WTC11 (cell line): ENCODE measurements at regions not wholly inside any gene's neighbourhood (a gene's known extent, or its start where the extent isn't known, plus 50 kb on each side); places are given as distances from the start of the nearest gene placed in this dataset.

Source experiments
- ATAC-seq: fragments of 200-7000 bp; cut with Tn5 transposase; 2 replicates; pipeline ENCODE4 v1.10.0; 2021; ENCODE audit warnings: mild to moderate bottlenecking, moderate library complexity
- CTCF ChIA-PET: fragments of 300-600 bp; sonication (Branson Sonifier 250); formaldehyde crosslinking; loops from one replicate; lab custom pipeline; 2021; ENCODE audit warnings: antibody characterized with exemption; lab: Charles Lee
- POLR2A ChIA-PET: fragments of 350-600 bp; sonication (Branson Sonifier 250); formaldehyde crosslinking; loops from one replicate; lab custom pipeline; 2021; ENCODE audit warnings: antibody characterized with exemption; lab: Charles Lee
- DNase-seq: peaks from one replicate; pipeline ENCODE4 v3.0.0; 2021; ENCODE audit warnings: low spot score
- H3K27ac Mint-ChIP-seq: 2 replicates; pipeline ENCODE4 v1.8.0; 2021; ENCODE audit warnings: mixed read lengths
- H3K27me3 Mint-ChIP-seq: 2 replicates; pipeline ENCODE4 v1.8.0; 2021; ENCODE audit warnings: low read depth, mild to moderate bottlenecking, moderate library complexity, mixed read lengths
- H3K36me3 Mint-ChIP-seq: 2 replicates; pipeline ENCODE4 v1.8.0; 2021; ENCODE audit warnings: mixed read lengths
- H3K4me1 Mint-ChIP-seq: 2 replicates; pipeline ENCODE4 v1.8.0; 2022; ENCODE audit warnings: mixed read lengths
- H3K4me3 Mint-ChIP-seq: 2 replicates; pipeline ENCODE4 v1.8.0; 2021; ENCODE audit warnings: mild to moderate bottlenecking, moderate library complexity, mixed read lengths
- H3K9me3 Mint-ChIP-seq: 2 replicates; pipeline ENCODE4 v1.8.0; 2021; ENCODE audit warnings: mixed read lengths
- ATF1 ChIP-seq: sonication (generic); formaldehyde crosslinking; IDR thresholded peaks from 2 replicates; pipeline ENCODE4 v1.8.1; 2023; ENCODE audit warnings: mild to moderate bottlenecking, moderate library complexity, missing genetic modification reagents
- CREB1 ChIP-seq: sonication (generic); formaldehyde crosslinking; IDR thresholded peaks from 2 replicates; pipeline ENCODE4 v1.8.0; 2023; ENCODE audit warnings: mild to moderate bottlenecking, missing genetic modification reagents
- ERG ChIP-seq: fragments of 250-450 bp; sonication (Bioruptor Pico); IDR thresholded peaks from 2 replicates; pipeline ENCODE4 v1.8.0; 2021; ENCODE audit warnings: mild to moderate bottlenecking
- GTF2I ChIP-seq: fragments of 250-450 bp; sonication (Bioruptor Pico); conservative IDR thresholded peaks from 2 replicates; pipeline ENCODE4 v1.4.0; 2021; ENCODE audit warnings: mild to moderate bottlenecking
- HMGA2 ChIP-seq: fragments of 250-450 bp; sonication (Bioruptor Pico); IDR thresholded peaks from 2 replicates; pipeline ENCODE4 v1.4.0; 2021; ENCODE audit warnings: mild to moderate bottlenecking, moderate library complexity
- IRF2 ChIP-seq: sonication (generic); formaldehyde crosslinking; IDR thresholded peaks from 2 replicates; pipeline ENCODE4 v1.8.0; 2022; ENCODE audit warnings: low read depth, missing genetic modification reagents, borderline replicate concordance
- KAT7 ChIP-seq: sonication (generic); formaldehyde crosslinking; IDR thresholded peaks from 2 replicates; pipeline ENCODE4 v1.8.1; 2023; ENCODE audit warnings: missing genetic modification reagents, mild to moderate bottlenecking, borderline replicate concordance
- MAX ChIP-seq: sonication (generic); formaldehyde crosslinking; IDR thresholded peaks from 2 replicates; pipeline ENCODE4 v1.8.0; 2022; ENCODE audit warnings: mild to moderate bottlenecking, missing genetic modification reagents
- NFYB ChIP-seq: sonication (generic); formaldehyde crosslinking; conservative IDR thresholded peaks from 2 replicates; pipeline ENCODE4 v1.8.0; 2022; ENCODE audit warnings: low read depth, missing genetic modification reagents
- NR2C2 ChIP-seq: sonication (generic); formaldehyde crosslinking; IDR thresholded peaks from 2 replicates; pipeline ENCODE4 v1.8.0; 2022; ENCODE audit warnings: mild to moderate bottlenecking, missing genetic modification reagents
- ZNF121 ChIP-seq: sonication (generic); formaldehyde crosslinking; IDR thresholded peaks from 2 replicates; pipeline ENCODE4 v1.8.0; 2023; ENCODE audit warnings: missing genetic modification reagents
- ZNF138 ChIP-seq: sonication (generic); formaldehyde crosslinking; conservative IDR thresholded peaks from 2 replicates; pipeline ENCODE4 v1.8.1; 2022; ENCODE audit warnings: mild to moderate bottlenecking, moderate library complexity, missing genetic modification reagents
- ZNF317 ChIP-seq: sonication (generic); formaldehyde crosslinking; IDR thresholded peaks from 2 replicates; pipeline ENCODE4 v1.8.1; 2023; ENCODE audit warnings: low read depth, mild to moderate bottlenecking, moderate library complexity, missing genetic modification reagents, borderline replicate concordance
- ZNF396 ChIP-seq: fragments of 250-450 bp; sonication (Bioruptor Pico); IDR thresholded peaks from 2 replicates; pipeline ENCODE4 v1.8.0; 2021; ENCODE audit warnings: mild to moderate bottlenecking, moderate library complexity, borderline replicate concordance
- ZNF512 ChIP-seq: sonication (generic); formaldehyde crosslinking; IDR thresholded peaks from 2 replicates; pipeline ENCODE4 v1.8.1; 2022; ENCODE audit warnings: missing genetic modification reagents, borderline replicate concordance
- TF ChIP-seq, protein P1 (sequence below): sonication (generic); formaldehyde crosslinking; IDR thresholded peaks from 2 replicates; pipeline ENCODE4 v1.8.1; 2023; ENCODE audit warnings: mild to moderate bottlenecking, missing genetic modification reagents, moderate library complexity
- TF ChIP-seq, protein P2 (sequence below): fragments of 250-450 bp; sonication (Bioruptor Pico); IDR thresholded peaks from 2 replicates; pipeline ENCODE4 v1.9.0; 2021; ENCODE audit warnings: mild to moderate bottlenecking, borderline replicate concordance
- TF ChIP-seq, protein P3 (sequence below): fragments of 250-450 bp; sonication (Bioruptor Pico); conservative IDR thresholded peaks from 2 replicates; pipeline ENCODE4 v1.9.0; 2021; ENCODE audit warnings: mild to moderate bottlenecking

DNA sequence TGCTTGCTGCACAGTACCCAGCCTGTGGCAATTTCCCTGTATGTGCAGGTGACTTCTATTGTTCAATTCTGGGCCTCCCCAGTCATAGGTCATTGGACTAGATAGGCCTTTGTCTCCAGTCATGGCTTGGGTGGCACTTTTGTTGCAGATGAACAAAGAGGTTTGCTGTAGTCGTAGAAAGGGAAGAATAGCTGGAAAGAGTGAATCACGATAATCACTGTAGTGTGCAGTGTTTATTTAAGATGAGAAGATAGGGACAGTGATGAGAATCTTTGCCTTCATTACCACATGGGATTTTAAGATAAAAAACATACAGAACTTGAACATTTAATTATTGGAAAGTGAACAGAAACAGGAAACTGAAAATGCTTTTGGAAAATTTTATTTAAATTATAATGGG, 156.1 kb upstream of the CYRIA start:
- POLR2A ChIA-PET, result no interaction called here
- no peaks in the 10 kb centered on the region for H3K9me3 Mint-ChIP-seq
- CTCF ChIA-PET, result no interaction called here
- peaks cover 10% of the 10 kb centered on the region for H3K4me1 Mint-ChIP-seq
- H3K27ac Mint-ChIP-seq, result no peak overlapping the region
- no peak for ATAC-seq
- no peaks in the 10 kb centered on the region for H3K36me3 Mint-ChIP-seq
- no peaks in the 10 kb centered on the region for H3K27me3 Mint-ChIP-seq
- TF ChIP-seq CREB1 (CRISPR knock-in tag) (no peak), KAT7 (no peak), ZNF317 (CRISPR knock-in tag) (no peak), ZNF138 (CRISPR knock-in tag) (no peak), ZNF512 (no peak), ATF1 (no peak), GTF2I (CRISPR knock-in tag) (no peak), NR2C2 (CRISPR knock-in tag) (no peak), IRF2 (CRISPR knock-in tag) (no peak), ERG (CRISPR knock-in tag) (no peak), NFYB (CRISPR knock-in tag) (no peak), ZNF396 (no peak), ZNF121 (no peak), HMGA2 (CRISPR knock-in tag) (no peak), MAX (no peak)
- TF ChIP-seq, protein P1, sequence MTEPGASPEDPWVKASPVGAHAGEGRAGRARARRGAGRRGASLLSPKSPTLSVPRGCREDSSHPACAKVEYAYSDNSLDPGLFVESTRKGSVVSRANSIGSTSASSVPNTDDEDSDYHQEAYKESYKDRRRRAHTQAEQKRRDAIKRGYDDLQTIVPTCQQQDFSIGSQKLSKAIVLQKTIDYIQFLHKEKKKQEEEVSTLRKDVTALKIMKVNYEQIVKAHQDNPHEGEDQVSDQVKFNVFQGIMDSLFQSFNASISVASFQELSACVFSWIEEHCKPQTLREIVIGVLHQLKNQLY (CRISPR knock-in tag), result no peak
- TF ChIP-seq, protein P2, sequence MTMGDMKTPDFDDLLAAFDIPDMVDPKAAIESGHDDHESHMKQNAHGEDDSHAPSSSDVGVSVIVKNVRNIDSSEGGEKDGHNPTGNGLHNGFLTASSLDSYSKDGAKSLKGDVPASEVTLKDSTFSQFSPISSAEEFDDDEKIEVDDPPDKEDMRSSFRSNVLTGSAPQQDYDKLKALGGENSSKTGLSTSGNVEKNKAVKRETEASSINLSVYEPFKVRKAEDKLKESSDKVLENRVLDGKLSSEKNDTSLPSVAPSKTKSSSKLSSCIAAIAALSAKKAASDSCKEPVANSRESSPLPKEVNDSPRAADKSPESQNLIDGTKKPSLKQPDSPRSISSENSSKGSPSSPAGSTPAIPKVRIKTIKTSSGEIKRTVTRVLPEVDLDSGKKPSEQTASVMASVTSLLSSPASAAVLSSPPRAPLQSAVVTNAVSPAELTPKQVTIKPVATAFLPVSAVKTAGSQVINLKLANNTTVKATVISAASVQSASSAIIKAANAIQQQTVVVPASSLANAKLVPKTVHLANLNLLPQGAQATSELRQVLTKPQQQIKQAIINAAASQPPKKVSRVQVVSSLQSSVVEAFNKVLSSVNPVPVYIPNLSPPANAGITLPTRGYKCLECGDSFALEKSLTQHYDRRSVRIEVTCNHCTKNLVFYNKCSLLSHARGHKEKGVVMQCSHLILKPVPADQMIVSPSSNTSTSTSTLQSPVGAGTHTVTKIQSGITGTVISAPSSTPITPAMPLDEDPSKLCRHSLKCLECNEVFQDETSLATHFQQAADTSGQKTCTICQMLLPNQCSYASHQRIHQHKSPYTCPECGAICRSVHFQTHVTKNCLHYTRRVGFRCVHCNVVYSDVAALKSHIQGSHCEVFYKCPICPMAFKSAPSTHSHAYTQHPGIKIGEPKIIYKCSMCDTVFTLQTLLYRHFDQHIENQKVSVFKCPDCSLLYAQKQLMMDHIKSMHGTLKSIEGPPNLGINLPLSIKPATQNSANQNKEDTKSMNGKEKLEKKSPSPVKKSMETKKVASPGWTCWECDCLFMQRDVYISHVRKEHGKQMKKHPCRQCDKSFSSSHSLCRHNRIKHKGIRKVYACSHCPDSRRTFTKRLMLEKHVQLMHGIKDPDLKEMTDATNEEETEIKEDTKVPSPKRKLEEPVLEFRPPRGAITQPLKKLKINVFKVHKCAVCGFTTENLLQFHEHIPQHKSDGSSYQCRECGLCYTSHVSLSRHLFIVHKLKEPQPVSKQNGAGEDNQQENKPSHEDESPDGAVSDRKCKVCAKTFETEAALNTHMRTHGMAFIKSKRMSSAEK (CRISPR knock-in tag), result no peak
- TF ChIP-seq, protein P3, sequence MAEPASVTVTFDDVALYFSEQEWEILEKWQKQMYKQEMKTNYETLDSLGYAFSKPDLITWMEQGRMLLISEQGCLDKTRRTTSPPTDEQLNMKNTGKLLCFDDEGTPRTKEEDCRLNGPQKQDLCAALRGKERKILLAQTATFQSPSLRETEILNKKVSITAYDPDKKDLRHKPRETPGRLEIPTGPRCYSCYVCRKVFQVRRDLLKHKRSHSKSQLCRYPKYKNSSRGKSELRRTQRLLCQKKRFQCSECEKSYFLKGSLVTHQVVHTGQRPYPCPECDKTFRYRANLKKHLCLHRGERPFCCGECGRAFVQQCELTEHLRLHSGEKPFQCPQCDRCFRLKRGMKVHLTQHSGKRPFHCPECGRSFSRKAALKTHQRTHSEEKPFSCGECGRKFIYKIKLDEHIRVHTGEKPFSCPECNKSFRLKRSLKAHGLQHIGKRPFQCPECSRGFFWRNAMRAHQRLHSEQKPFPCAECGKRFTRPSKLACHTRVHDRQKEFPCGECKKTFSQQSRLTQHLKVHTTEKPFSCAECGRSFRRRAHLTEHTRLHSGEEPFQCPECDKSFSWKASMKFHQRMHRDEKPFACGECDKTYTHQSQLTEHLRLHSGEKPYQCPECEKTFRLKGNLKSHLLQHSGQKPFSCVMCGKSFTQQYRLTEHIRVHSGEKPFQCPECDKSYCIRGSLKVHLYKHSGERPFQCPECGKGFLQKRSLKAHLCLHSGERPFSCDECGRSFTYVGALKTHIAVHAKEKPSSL, result no peak
- H3K4me3 Mint-ChIP-seq, result no peak overlapping the region
- DNase-seq, result no peak
